ENCODE measurements at regions not wholly inside any gene's neighbourhood (a gene's known extent, or its start where the extent isn't known, plus 50 kb on each side); places are given as distances from the start of the nearest gene placed in this dataset.

DNA sequence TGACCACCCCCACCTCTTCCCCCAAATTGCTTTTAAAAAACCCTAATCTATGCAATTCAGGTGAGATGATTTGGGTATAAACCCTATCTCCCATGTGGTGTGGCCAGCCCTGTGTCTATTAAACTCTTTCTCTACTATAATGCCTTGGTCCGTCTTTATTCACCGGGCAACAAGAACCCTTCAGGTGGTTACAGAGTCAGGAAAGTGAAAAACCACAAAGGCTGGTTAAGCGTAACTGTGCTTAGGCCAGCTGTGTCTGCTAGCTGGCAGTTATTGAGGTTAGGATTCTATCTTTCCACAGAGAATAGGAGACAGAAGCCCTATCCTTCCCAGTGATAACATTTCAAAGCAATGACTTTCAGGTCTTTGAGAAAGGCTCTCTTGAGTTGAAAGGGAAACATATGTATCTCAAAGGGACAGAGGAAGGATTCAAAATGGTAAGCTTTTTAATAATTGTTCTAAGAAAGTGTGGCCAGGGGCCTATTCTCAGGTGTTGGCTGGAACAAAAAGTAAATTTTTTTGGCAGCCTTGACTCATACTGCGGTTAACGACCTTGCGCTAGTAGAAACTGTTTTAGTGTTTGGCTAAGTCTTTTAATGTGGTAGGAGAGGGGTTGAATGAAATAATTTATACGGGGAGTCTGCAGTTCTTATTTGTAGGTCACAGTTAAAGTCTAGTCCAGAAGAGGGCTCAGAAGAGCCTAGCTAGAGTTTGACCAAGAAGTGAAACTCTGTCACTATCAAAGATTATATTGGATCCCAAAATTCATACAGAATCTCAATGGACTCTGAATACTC, 89.0 kb downstream of the NPAP1 start:
- TF ChIP-seq CTCF (conservative IDR thresholded peaks at IDR 0.05; ENCODE audit: low read length) (no peak), EZH2phosphoT487 (IDR thresholded peaks at IDR 0.05; ENCODE audit: borderline replicate concordance, low read depth, low read length) (no peak)
